VCaP (cell line): ENCODE measurements at regions not wholly inside any gene's neighbourhood (a gene's known extent, or its start where the extent isn't known, plus 50 kb on each side); places are given as distances from the start of the nearest gene placed in this dataset.

Experiments used
- H3K27ac ChIP-seq: fragments of 450-650 bp; 2 replicates; pipeline ENCODE4 v1.5.1; 2017
- TF ChIP-seq, protein P1 (sequence below): fragments of 450-650 bp; conservative IDR thresholded peaks from 2 replicates; pipeline ENCODE4 v1.5.1; 2017; ENCODE audit warnings: mild to moderate bottlenecking, moderate library complexity

DNA sequence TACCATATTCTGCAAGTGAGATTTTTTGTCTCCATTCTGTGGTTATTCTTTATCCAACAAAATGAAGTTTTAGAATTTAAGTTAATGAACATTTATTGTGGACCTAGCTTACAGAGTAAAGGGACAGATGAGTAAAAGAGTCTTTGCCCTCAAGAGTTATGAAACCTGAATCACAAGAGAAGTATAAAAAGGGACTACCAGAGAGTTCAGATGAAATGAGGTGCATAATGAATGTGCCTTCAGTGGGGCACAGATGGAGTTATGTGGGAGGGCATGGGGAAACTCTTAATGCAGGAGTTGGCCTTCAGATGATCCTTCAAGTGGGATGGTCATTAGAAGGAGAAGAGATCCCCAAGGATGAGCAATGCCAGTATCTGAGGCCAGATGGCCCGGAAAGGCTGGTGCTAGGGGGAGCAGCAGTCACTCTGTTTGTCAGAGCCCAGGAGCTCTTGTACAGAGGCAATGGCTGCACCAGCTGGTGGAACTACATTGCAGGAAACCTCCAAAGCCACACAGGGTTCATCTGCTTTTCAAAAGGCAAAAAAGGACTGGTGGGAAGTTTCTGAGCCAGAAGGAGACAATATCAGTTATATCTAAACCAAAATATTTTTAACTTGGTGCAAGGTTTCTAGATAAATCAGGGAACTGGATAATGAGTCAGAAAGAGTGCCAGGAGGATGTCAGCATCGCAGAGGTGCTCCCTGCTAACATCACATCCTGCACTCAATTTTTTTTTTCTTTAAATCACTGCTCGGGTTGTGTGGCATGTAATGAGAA is 162.0 kb downstream of the KLF6 start:
- TF ChIP-seq, protein P1, sequence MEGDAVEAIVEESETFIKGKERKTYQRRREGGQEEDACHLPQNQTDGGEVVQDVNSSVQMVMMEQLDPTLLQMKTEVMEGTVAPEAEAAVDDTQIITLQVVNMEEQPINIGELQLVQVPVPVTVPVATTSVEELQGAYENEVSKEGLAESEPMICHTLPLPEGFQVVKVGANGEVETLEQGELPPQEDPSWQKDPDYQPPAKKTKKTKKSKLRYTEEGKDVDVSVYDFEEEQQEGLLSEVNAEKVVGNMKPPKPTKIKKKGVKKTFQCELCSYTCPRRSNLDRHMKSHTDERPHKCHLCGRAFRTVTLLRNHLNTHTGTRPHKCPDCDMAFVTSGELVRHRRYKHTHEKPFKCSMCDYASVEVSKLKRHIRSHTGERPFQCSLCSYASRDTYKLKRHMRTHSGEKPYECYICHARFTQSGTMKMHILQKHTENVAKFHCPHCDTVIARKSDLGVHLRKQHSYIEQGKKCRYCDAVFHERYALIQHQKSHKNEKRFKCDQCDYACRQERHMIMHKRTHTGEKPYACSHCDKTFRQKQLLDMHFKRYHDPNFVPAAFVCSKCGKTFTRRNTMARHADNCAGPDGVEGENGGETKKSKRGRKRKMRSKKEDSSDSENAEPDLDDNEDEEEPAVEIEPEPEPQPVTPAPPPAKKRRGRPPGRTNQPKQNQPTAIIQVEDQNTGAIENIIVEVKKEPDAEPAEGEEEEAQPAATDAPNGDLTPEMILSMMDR = no peak
- H3K27ac ChIP-seq = no peak overlapping the region

DNA sequence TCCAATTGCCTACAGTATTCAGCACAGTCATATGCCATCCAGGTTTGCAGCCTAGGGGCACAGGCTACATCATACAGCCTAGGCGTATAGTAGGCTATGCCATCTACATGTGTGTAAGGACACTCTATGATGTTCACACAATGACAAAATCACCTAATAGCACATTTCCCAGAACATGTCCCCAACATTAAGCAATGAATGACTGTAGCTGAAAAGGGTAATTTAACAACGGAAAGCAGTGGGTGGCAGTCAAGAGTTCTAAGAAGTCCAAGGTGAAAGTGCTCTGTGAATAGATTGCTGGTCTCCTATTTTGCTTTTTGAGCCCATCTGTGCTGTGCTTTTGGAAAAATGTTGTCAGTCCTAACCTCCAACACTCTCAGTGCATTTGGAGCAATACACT is 162.6 kb downstream of the KLF6 start:
- H3K27ac ChIP-seq = no peak overlapping the region
- TF ChIP-seq, protein P1 = no peak

DNA sequence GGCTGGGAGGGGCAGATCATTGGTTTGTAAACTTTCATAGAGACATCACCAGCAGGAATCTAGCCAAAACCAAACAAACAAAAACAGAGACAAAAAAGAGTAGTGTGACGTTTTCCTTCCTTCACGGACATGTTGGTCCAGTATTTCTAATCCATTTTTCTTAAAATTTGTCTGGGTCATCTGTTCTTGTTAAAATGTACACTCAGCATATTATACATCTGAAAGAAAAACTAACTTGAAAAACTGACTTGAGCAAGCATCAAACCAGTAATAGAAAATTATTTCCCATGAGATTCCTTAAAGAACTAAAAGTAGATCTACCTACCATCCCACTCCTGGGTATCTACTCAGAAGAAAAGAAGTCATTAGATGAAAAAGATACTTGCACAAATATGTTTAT is 164.2 kb downstream of the KLF6 start:
- TF ChIP-seq, protein P1 = no peak
- H3K27ac ChIP-seq = no peak overlapping the region

DNA sequence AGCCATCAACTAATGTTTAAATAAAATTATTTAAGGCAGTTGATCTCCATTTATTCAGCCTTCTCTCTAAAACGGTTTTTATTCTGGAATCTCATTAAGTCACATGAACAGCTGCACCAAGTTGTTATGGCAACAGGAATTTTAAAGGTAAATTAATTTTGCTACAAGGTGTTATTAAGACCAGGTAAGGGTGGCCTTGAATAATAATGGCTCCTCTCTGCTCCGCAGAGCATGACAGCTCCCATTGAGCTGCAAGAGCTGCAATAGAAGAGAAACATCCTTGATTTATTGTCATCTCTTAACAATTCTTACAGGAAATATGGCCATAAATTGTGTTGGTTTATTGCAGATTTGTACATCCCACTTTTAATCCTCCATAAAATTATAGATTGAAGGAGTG is 165.8 kb downstream of the KLF6 start:
- TF ChIP-seq, protein P1 = no peak
- H3K27ac ChIP-seq = no peak overlapping the region

DNA sequence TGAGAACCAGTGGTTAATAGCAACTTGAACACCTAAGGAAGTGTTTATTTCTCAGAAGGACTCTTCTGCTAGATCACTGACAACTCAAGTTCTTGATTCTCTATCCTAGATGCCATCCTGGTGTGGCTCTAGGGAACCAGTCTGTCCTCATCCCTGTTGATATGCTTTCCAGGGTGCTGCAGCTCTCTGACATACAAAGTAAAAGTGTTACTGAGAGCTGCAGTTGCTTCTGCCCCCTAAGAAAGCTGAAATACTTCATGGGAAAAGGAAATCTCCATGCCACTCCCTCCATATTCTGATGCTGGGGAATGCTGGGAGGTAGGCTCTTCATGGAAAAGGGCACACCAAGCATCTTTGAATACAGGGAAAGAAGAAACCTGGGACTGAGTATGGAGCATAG is 168.1 kb downstream of the KLF6 start:
- TF ChIP-seq, protein P1 = no peak
- H3K27ac ChIP-seq = no peak overlapping the region

DNA sequence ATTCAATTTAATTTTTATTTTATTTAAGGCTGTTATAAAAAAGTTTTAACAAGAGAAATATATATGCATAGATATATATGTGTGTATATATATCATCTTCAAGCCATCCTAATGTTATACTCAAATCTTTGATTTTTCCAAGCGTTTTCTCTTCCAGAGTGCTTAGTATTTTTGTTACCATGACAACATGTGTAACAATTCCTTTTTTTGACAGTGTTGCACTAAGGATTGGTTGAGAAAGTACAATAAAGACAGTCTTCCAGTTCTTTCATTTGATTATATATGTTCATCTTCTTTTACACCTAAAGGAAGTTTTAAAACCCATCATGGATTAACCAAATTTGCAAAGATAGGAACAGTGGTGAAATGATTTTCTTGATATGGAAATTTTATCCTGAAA is 171.7 kb downstream of the KLF6 start:
- H3K27ac ChIP-seq = no peak overlapping the region
- TF ChIP-seq, protein P1 = no peak

DNA sequence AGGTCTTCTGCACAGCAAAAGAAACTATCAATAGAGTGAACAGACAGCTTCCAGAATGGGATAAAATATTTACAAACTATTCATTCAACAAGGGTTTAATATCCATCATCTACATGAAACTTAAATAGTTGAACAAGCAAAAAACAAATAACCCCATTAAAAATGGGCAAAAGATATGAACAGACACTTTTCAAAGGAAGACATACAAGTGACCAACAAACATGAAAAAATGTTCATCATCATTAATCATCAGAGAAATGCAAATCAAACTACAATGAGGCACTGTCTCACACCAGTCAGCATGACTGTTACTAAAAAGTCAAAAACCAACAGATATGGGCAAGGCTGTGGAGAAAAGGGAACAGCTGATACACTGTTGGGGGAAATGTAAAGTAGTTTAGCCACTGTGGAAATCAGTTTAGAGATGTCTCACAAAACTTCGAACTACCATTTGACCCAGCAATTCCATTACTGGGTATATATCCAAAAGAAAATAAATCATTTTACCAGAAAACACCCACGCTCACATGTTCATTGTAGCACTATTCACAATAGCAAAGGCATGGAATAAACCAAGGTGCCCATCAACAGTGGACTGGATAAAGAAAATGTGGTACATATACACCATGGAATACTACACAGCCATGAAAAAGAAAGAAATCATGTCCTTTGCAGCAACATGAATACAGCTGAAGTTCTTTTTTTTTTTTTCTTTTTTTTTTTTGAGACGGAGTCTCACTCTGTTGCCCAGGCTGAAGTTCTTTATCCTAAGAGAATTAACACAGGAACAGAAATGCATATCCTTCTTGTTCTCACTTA is 172.6 kb downstream of the KLF6 start:
- H3K27ac ChIP-seq = no peak overlapping the region
- TF ChIP-seq, protein P1 = no peak
